ENCODE measurements at regions not wholly inside any gene's neighbourhood (a gene's known extent, or its start where the extent isn't known, plus 50 kb on each side); places are given as distances from the start of the nearest gene placed in this dataset.

- no peak overlapping the region for H4K91ac ChIP-seq (ENCODE audit: insufficient read depth, low read depth, low read length)
- no peaks in the 10 kb centered on the region for H3K4me1 ChIP-seq (ENCODE audit: control insufficient read depth, insufficient read depth, low read length)
- intact Hi-C loops (cut with micrococcal nuclease) (no loop called here), in situ Hi-C loops (cut with MboI; ENCODE audit: low sequenced_read_pairs) (no loop called here), dilution Hi-C loops (cut with HindIII; ENCODE audit: low sequenced_read_pairs, unreplicated experiment) (no loop called here)
- H3K36me3 ChIP-seq (ENCODE audit: control insufficient read depth, insufficient read depth, low read length), result no peaks in the 10 kb centered on the region
- no peak overlapping the region for H2BK20ac ChIP-seq (ENCODE audit: low read depth, low read length)
- H3K4ac ChIP-seq (ENCODE audit: low read depth, low read length), result no peak overlapping the region
- no peak overlapping the region for H2AK5ac ChIP-seq (ENCODE audit: low read depth, low read length)
- H3K4me2 ChIP-seq (ENCODE audit: low read depth, low read length), result no peak overlapping the region
- no peak for DNase-seq
- no CpG with 5 or more reads among the region's 10 CpGs for WGBS, 2 experiments (ENCODE audit: extremely low coverage in 2 of 2, insufficient read length in 1 of 2)
- H2AK9ac ChIP-seq (replicated peaks; ENCODE audit: low read depth, low read length, poor library complexity), result no peak overlapping the region
- no peak overlapping the region for H3K4me3 ChIP-seq (ENCODE audit: insufficient read depth, low read depth, low read length)
- H3K9me1 ChIP-seq (ENCODE audit: insufficient read depth, low read length), result no peaks in the 10 kb centered on the region
- H3K56ac ChIP-seq (ENCODE audit: extremely low read depth, insufficient read depth, low read length), result no peak overlapping the region
- no peak overlapping the region for H4K8ac ChIP-seq (ENCODE audit: low read depth in 2 of 2, low read length in 2 of 2)
- H4K5ac ChIP-seq (ENCODE audit: low read depth, low read length), result no peak overlapping the region
- ChIA-PET CTCF (interaction anchor here (0.6 to 1.6 kb wide), 2 partner anchors 64 to 241 kb away, joined by 3 read pairs; no protein-coding TSS in a partner anchor), POLR2A (ENCODE audit: unreplicated experiment) (no interaction called here)
- no peak overlapping the region for H3K9ac ChIP-seq (ENCODE audit: low read depth, low read length)
- H2BK120ac ChIP-seq (ENCODE audit: low read depth, low read length), result no peak overlapping the region
- H3K9me3 ChIP-seq (ENCODE audit: control insufficient read depth, insufficient read depth, low read length), result no peaks in the 10 kb centered on the region
- no peak overlapping the region for H3K27ac ChIP-seq (ENCODE audit: insufficient read depth, low read length)
- H2AFZ ChIP-seq (replicated peaks; ENCODE audit: low read length, poor library complexity), result no peak overlapping the region
- H3K23ac ChIP-seq (ENCODE audit: low read depth, low read length), result no peak overlapping the region
- no peak overlapping the region for H3K14ac ChIP-seq (replicated peaks; ENCODE audit: low read depth, low read length)
- H3K27me3 ChIP-seq (ENCODE audit: control insufficient read depth, insufficient read depth, low read length), result no peaks in the 10 kb centered on the region
- no peak for TF ChIP-seq ELK1 (IDR thresholded peaks at IDR 0.05; ENCODE audit: borderline replicate concordance, low read depth, low read length)
- no peak for TF ChIP-seq SMC3 (IDR thresholded peaks at IDR 0.05; ENCODE audit: low read depth, low read length)
- TF ChIP-seq MAZ (IDR thresholded peaks at IDR 0.05; ENCODE audit: borderline replicate concordance, low read depth, low read length), result no peak
- TF ChIP-seq RAD21 (IDR thresholded peaks at IDR 0.05; ENCODE audit: low read length), result no peak
- TF ChIP-seq POLR2A (IDR thresholded peaks at IDR 0.05; ENCODE audit: low read depth, low read length), result no peak
- no peak for TF ChIP-seq BHLHE40 (IDR thresholded peaks at IDR 0.05; ENCODE audit: low read depth, low read length)
- TF ChIP-seq NFE2L2 (IDR thresholded peaks at IDR 0.05; ENCODE audit: low read depth, low read length), result no peak
- no peak for TF ChIP-seq FOS (IDR thresholded peaks at IDR 0.05; ENCODE audit: low read depth, low read length)
- TF ChIP-seq CEBPB (IDR thresholded peaks at IDR 0.05; ENCODE audit: low read depth, low read length), result no peak
- TF ChIP-seq RCOR1 (IDR thresholded peaks at IDR 0.05; ENCODE audit: insufficient replicate concordance, low read length), result no peak
- TF ChIP-seq CTCF (conservative IDR thresholded peaks at IDR 0.05; ENCODE audit: low read depth, low read length), result no peak
- no peak overlapping the region for H3K18ac ChIP-seq (ENCODE audit: low read depth, low read length)
- no peak for ATAC-seq (ENCODE audit: low read depth)
- no peaks in the 10 kb centered on the region for H4K20me1 ChIP-seq (ENCODE audit: insufficient read depth, low read length)
- no peak overlapping the region for H2BK5ac ChIP-seq (ENCODE audit: low read depth, low read length, poor library complexity, severe bottlenecking)
- no peak overlapping the region for H2BK15ac ChIP-seq (ENCODE audit: low read depth, low read length)
- BruUV-seq (replicated peaks), result no TSS peak
- no peaks in the 10 kb centered on the region for H3K79me1 ChIP-seq (ENCODE audit: low read depth in 1 of 2, low read length in 2 of 2)
Observed at GRCh38 chr1:8247811-8248436, 70.0 kb upstream of the SLC45A1 start.
